IPS-11a (cell line): ENCODE measurements at regions not wholly inside any gene's neighbourhood (a gene's known extent, or its start where the extent isn't known, plus 50 kb on each side); places are given as distances from the start of the nearest gene placed in this dataset.

Source experiments
- H3K4me3 ChIP-seq: one replicate; pipeline ENCODE4 v1.5.1; 2013; ENCODE audit warnings: low read depth, low read length, control low read depth

GRCh38 chr7:108947526-108947925, 377.9 kb downstream of the DNAJB9 start:
- no peak overlapping the region for H3K4me3 ChIP-seq

GRCh38 chr7:108972004-108972403, 402.3 kb downstream of the DNAJB9 start:
- no peak overlapping the region for H3K4me3 ChIP-seq

GRCh38 chr7:108973075-108973474, 403.4 kb downstream of the DNAJB9 start:
- H3K4me3 ChIP-seq = no peak overlapping the region

GRCh38 chr7:108974641-108975040, 405.0 kb downstream of the DNAJB9 start:
- H3K4me3 ChIP-seq = no peak overlapping the region

- H3K4me3 ChIP-seq = no peak overlapping the region
Measured at GRCh38 chr7:108985037-108985436, 415.4 kb downstream of the DNAJB9 start.

- H3K4me3 ChIP-seq = no peak overlapping the region
Measured at GRCh38 chr7:108989319-108989718, 419.6 kb downstream of the DNAJB9 start.

- no peak overlapping the region for H3K4me3 ChIP-seq
Measured at GRCh38 chr7:108997480-108997879, 427.8 kb downstream of the DNAJB9 start.

GRCh38 chr7:109003742-109004141, 434.1 kb downstream of the DNAJB9 start:
- H3K4me3 ChIP-seq = no peak overlapping the region

- no peak overlapping the region for H3K4me3 ChIP-seq
Measured at GRCh38 chr7:109009636-109010035, 440.0 kb downstream of the DNAJB9 start.

GRCh38 chr7:109020251-109020650, 450.6 kb downstream of the DNAJB9 start:
- H3K4me3 ChIP-seq = no peak overlapping the region

GRCh38 chr7:109021390-109021789, 451.7 kb downstream of the DNAJB9 start:
- H3K4me3 ChIP-seq = no peak overlapping the region

GRCh38 chr7:109029866-109030265, 460.2 kb downstream of the DNAJB9 start:
- H3K4me3 ChIP-seq = no peak overlapping the region

- no peak overlapping the region for H3K4me3 ChIP-seq
Measured at GRCh38 chr7:109044691-109045090, 475.0 kb downstream of the DNAJB9 start.

- H3K4me3 ChIP-seq = no peak overlapping the region
Measured at GRCh38 chr7:109049366-109049765, 479.7 kb downstream of the DNAJB9 start.

GRCh38 chr7:109059089-109059488, 489.4 kb downstream of the DNAJB9 start:
- H3K4me3 ChIP-seq = no peak overlapping the region

GRCh38 chr7:109062798-109063197, 493.1 kb downstream of the DNAJB9 start:
- no peak overlapping the region for H3K4me3 ChIP-seq

GRCh38 chr7:109073543-109073942, 503.9 kb downstream of the DNAJB9 start:
- no peak overlapping the region for H3K4me3 ChIP-seq

GRCh38 chr7:109076396-109076972, 506.8 kb downstream of the DNAJB9 start:
- no peak overlapping the region for H3K4me3 ChIP-seq

GRCh38 chr7:109091042-109091441, 521.4 kb downstream of the DNAJB9 start:
- H3K4me3 ChIP-seq = no peak overlapping the region

GRCh38 chr7:109092268-109092667, 522.6 kb downstream of the DNAJB9 start:
- no peak overlapping the region for H3K4me3 ChIP-seq

- no peak overlapping the region for H3K4me3 ChIP-seq
Measured at GRCh38 chr7:109101332-109101731, 531.7 kb downstream of the DNAJB9 start.

GRCh38 chr7:109109558-109109957, 539.9 kb downstream of the DNAJB9 start:
- no peak overlapping the region for H3K4me3 ChIP-seq

GRCh38 chr7:109111086-109111485, 541.4 kb downstream of the DNAJB9 start:
- no peak overlapping the region for H3K4me3 ChIP-seq
